Central memory CD4-positive, alpha-beta T cell (primary cell): ENCODE measurements at regions not wholly inside any gene's neighbourhood (a gene's known extent, or its start where the extent isn't known, plus 50 kb on each side); places are given as distances from the start of the nearest gene placed in this dataset.

Source experiments
- DNase-seq: peaks from one replicate; pipeline ENCODE4 v3.0.0; 2022

DNA sequence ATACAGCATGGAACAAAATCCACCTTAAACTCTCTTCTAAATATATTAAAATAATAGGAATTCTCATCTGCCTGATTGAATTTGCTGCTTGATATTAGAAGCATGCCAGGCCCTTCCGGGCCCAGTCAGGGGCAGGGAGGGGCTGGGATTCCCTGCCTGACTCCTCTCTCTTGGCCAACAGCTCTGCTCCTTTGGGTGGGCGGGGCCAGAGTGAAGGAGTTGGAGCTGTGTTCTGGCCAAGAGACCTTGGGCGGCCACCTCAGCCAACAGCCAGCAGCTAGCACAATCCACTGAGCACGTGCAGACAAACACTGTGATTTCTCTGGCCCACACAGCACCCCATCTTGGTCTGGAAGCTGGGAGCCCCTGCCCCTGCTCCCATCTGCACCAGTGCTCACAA, 140.3 kb downstream of the PJA1 start:
- DNase-seq: no peak

DNA sequence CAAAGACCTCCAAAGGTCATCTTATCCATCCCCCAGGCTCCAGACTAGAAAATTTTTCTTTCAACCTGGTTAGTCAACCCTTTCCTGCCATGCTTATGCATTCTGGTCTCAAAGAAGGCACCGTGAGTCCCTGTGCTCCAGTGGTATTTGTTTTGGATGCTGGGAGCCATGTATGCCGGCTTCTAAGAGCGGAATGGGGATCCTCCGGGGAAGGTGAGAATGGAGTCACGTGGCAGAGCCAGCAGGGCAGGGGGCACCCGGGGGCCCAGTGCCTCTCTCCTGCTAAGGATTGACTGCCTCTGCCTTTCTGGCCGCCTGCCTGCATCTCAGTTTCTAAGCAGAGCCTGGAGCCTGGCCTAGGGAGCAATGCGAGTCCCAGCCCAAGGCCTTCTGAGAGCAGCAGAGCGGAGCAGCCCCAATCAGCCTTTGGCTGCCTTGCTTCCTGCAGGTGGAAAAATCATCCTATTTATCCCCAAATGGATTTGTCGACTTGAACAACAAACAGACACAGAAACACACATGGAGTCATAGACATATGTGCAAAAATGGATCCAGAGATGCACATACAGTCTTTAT, 141.0 kb downstream of the PJA1 start:
- no peak for DNase-seq

DNA sequence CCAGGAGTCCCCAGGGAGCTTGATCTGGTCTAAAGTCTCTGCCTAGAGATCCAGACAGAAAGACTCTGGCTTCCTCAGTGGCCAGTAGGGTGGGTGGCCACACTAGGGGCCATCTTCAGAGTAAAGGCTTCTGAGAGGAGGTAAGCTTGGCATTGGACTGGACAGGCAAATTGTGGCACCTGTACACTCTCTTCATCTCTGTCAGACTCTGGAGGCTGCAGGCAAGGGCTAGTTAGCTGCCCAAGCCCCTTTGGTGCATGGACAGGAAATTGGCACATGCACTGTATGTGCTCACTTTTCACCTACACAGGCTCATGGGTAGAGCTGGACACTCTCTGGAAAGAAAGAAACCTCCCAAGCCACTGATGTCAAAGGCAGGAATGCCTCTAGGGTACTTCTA, 142.8 kb downstream of the PJA1 start:
- DNase-seq: no peak

- DNase-seq: no peak
These were observed 143.9 kb downstream of the PJA1 start for GRCh38 chrX:69021141-69021960.

DNA sequence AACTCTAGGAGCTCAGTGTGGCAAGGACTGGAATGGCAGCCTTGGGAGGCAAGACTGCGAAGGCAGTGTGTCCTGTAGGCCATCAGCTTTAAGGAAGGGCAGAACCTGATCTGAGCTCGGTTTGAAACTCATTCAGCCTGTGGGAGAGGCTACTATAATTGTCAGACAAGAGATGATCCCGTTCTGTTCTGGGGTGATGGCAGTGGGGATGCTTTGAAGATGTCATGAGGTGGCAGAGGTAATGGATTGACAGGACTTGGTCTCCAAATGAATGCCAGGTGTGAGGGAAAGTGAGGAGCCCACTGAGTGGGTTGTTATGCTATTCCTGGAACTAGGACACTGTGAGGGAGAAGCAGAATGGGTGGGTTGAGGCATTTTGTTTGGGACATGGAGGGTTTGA, 144.9 kb downstream of the PJA1 start:
- no peak for DNase-seq

- no peak for DNase-seq
These were observed 146.0 kb downstream of the PJA1 start for GRCh38 chrX:69019073-69019890.

GRCh38 chrX:69018416-69019072, 146.7 kb downstream of the PJA1 start:
- DNase-seq: no peak

DNA sequence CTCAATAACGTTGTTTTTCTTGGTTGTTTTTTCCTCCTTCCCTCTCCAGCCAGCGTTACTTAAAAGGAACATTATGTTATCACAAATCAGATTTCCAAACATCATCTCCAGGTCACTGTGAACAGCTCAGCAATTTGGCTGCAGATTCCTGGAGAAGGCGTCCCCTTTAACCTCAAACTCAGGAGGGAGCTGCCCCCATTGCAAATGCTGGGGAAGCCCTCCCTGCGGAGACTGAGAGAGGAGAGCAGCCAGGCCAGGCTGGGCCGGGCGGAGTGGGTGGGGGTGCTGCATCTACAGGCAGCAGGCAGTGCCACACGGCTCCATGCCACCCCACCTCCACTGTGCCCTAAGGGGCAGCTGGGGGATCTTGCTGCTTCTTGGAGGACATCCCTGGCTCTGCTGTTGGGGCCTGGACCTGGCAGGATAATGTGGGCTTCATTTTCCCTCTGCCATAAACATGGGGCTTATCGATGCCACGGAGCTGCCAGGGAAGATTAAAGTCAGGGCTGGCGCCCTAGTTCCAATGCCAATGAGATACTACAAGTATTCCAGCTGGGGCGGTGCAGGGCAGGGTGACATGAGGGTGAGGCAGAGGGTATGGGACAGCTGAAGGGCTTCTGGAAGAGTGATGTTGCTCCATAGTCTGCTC, 148.8 kb downstream of the PJA1 start:
- DNase-seq: no peak

DNA sequence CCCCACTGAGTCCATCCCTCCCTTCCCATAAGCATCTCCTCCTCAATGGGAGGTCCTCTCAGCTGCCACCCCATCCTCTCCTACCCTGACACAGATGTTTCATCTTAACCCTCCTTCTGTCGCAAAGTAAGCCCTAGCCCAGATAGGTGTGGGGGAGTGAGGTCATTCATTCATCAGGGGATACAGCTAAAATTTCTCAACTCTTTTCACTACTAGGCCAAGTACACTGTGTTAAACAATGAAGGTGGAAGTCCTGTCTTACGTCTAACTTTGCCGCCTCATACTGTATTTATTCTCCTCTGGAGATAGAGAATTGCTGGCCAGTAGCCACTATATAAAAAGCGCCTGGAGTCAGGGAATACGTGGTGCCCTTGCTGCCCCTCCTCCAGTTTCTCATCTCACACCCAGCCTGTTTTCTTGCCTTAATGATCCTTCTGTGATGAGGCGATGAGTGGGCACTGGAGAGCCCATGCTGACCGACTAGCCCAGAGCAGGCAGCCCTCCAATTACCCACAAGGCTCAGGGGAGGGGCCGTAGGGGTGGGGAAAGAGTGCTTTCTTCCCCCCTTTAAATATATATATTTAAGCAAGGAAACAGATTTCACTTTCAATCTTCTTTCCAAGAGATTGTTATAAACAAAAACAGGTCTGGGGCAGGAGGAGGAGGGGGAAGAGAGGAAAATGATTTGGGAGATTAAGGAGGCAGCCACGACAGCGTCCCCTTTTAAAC, 149.5 kb downstream of the PJA1 start:
- DNase-seq: no peak

- DNase-seq: no peak
These were observed 150.1 kb downstream of the PJA1 start for GRCh38 chrX:69015156-69015555.

DNA sequence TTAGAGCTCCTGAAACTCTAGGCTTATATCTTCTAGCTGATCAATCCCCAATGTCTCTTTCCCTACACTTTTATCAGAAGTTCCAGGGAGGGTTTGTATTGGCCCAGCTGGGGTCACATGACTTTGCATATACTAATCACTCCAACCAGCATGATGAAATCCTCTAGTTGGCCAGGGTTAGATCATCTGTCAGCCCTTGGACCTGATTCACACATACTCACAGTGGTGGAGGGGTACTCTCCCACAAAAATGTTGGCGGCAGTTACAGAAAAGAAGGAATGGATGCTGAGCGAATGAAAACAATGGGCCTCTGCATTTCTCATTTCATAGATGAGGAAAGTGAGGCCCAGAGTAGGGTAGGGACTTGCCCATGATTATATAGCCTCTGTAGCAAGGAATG, 151.1 kb downstream of the PJA1 start:
- no peak for DNase-seq

DNA sequence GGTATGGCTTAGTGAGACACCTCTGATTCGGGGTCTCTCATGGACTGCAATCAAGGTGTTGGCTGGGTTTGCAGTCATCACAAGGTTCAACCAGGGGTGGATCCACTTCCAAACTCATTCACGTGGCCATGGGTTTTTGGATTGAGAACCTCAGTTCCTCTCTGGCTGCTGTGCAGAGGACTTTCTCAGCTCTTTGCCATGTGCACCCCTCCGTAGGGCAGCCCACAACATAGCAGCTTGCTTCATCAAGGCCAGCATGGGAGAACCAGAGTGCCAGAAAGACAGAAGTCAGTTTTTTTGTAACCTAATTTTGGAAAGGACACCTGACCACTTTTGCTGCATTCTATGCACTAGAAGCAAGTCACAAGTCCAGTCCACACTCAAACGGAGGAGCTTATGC, 154.9 kb downstream of the PJA1 start:
- DNase-seq: no peak

GRCh38 chrX:69000877-69001276, 164.4 kb downstream of the PJA1 start:
- DNase-seq: no peak

- DNase-seq: no peak
These were observed 165.3 kb downstream of the PJA1 start for GRCh38 chrX:68999931-69000330.

DNA sequence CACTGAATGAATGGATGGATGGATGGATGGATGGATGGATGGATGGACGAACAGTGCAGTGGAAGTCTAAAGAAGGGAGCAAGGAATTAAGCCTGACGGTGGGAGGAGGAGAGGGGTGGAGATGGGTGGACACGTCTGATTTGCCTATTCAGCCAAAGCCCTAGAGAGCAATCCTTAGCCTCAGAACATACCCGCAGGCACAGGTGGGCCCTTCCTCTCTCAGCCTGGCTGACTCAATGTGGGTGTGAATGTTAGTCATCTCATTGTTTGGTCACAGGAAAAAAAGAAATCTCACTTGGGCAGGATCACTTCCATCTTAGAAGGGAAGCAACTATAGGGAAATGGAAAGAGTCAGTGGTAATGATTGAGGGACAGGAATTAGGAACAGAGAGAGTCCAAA, 165.9 kb downstream of the PJA1 start:
- no peak for DNase-seq

DNA sequence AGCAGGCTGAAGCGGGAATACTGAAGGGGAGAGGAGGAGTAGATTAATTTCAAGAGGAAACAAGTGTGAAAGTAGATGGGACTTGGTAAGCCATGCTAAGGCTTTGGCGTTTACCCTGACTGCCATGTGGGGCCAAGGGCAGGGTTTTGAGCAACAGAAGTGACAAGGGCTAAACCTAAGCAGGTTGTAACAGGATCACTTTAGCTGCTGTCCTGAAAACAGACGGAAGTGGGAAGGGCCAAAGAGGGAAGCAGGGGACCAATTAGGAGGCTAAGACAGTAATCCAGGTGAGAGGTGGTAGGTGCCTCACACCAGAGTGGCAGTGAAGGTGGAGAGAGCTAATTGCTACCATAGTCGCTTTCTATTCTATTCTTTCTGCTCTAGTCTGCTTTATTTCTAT, 166.5 kb downstream of the PJA1 start:
- no peak for DNase-seq

GRCh38 chrX:68997911-68998310, 167.3 kb downstream of the PJA1 start:
- DNase-seq: no peak

- no peak for DNase-seq
These were observed 167.7 kb downstream of the PJA1 start for GRCh38 chrX:68997511-68997910.

DNA sequence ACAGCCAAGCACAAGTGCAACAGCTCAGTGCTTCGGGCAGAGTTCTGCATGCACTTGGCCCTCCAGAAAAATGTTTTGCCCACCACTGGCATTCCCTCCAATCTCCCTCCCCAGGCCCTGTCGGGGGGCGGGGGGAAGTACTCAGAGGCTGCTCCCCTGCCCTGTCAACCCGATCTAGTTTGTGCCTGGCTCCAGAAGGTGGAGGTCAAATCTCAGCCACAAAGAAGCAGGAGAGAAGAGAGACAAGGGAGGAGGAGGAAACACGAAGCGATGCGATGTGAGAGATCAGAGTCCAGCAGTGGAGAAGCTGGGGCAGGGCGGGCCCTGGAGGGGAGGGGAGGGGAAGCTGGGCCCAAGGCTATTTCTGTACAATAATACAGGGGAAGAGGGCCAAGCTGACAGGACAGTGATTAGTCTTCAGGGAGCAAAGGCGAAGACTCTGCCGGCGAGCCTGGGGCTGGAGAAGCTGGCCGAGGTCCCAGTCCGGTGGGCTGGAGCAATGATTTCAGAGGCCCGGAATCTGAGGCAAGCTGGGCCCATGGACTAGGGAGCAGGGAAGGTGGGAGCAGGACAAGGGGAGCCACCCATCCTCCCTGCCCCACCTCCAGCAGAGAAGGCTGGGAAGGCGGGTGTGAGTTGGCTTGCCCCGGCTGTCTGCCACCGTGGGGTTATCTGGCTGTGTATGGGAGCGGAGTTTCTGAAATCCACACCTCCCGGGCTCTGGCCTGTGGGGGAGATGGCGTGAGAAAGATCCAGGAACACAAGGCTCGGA, 167.1 kb downstream of the EFNB1 start:
- no peak for DNase-seq

GRCh38 chrX:68995386-68995779, 166.6 kb downstream of the EFNB1 start:
- DNase-seq: no peak

DNA sequence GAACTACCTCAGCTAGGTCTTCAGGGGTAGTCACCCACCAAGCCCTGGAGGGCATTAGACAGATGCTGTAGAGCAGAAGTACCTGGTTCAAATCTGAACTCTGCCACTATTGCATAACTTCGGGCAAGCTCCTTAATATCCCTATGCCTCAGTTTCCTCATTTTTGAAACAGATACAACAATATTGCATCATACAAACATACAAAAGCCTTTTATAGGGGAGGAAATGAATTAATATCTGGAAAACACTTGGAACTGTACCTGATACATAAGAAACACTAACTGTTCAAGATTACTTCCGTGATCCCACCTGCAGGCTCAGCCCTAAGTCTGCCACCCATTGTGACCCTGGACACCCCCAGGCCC, 166.1 kb downstream of the EFNB1 start:
- no peak for DNase-seq
